Suprapubic skin (tissue), 3 donors: ENCODE measurements at regions not wholly inside any gene's neighbourhood (a gene's known extent, or its start where the extent isn't known, plus 50 kb on each side); places are given as distances from the start of the nearest gene placed in this dataset.

ENCODE experiments used
- CTCF ChIP-seq, 2 donors: fragments of 200-600 bp in 1 of 2; fragments of 450-650 bp in 1 of 2; sonication (generic) in 1 of 2; IDR thresholded peaks; one replicate each; pipeline ENCODE4 v1.5.1; 2016 to 2019; ENCODE audit warnings: antibody characterized with exemption in 2 of 2, mild to moderate bottlenecking in 1 of 2, moderate library complexity in 1 of 2
- POLR2A ChIP-seq, 2 donors: fragments of 450-650 bp; IDR thresholded peaks; one replicate each; pipeline ENCODE4 v1.6.1; 2017; ENCODE audit warnings: antibody characterized with exemption in 2 of 2, mild to moderate bottlenecking in 2 of 2, moderate library complexity in 2 of 2

GRCh38 chr13:61084988-61085387 lies 330.7 kb downstream of the PCDH20 start:
- TF ChIP-seq POLR2A (IDR thresholded peaks at IDR 0.05) (no peak), CTCF (IDR thresholded peaks at IDR 0.05) (no peak)
